ENCODE measurements at regions not wholly inside any gene's neighbourhood (a gene's known extent, or its start where the extent isn't known, plus 50 kb on each side); places are given as distances from the start of the nearest gene placed in this dataset.

- Histone ChIP-seq H3K27ac (no peak overlapping the region), H3K4me3 (no peak overlapping the region)
- no peak for DNase-seq (ENCODE audit: low spot score)
- TF ChIP-seq CTCF (IDR thresholded peaks at IDR 0.05) = no peak
Observed at GRCh38 chr9:75274781-75275180, 186.5 kb downstream of the OSTF1 start.

- no peak overlapping the region for H3K4me3 ChIP-seq
- TF ChIP-seq CTCF (IDR thresholded peaks at IDR 0.05) = no peak
- no peak overlapping the region for H3K27ac ChIP-seq
- DNase-seq (ENCODE audit: low spot score) = no peak
Observed at GRCh38 chr9:75282047-75282446, 193.7 kb downstream of the OSTF1 start.

GRCh38 chr9:75289332-75289731, 201.0 kb downstream of the OSTF1 start:
- no peak for DNase-seq (ENCODE audit: low spot score)
- TF ChIP-seq CTCF (IDR thresholded peaks at IDR 0.05) = no peak
- Histone ChIP-seq H3K27ac (no peak overlapping the region), H3K4me3 (no peak overlapping the region)

GRCh38 chr9:75299324-75299723, 211.0 kb downstream of the OSTF1 start:
- Histone ChIP-seq H3K27ac (no peak overlapping the region), H3K4me3 (no peak overlapping the region)
- no peak for DNase-seq (ENCODE audit: low spot score)
- no peak for TF ChIP-seq CTCF (IDR thresholded peaks at IDR 0.05)

- no peak overlapping the region for H3K4me3 ChIP-seq
- TF ChIP-seq CTCF (IDR thresholded peaks at IDR 0.05) = no peak
- no peak overlapping the region for H3K27ac ChIP-seq
- DNase-seq (ENCODE audit: low spot score) = no peak
Observed at GRCh38 chr9:75333624-75334023, 245.3 kb downstream of the OSTF1 start.

- TF ChIP-seq CTCF (IDR thresholded peaks at IDR 0.05) = no peak
- H3K27ac ChIP-seq = no peak overlapping the region
Observed at GRCh38 chr9:75358846-75359245, 270.5 kb downstream of the OSTF1 start.

GRCh38 chr9:75359638-75360037, 271.3 kb downstream of the OSTF1 start:
- no peak for TF ChIP-seq CTCF (IDR thresholded peaks at IDR 0.05)
- no peak overlapping the region for H3K4me3 ChIP-seq
- no peak for DNase-seq (ENCODE audit: low spot score)
- no peak overlapping the region for H3K27ac ChIP-seq

More at GRCh38 chr9:75358846-75359245, 270.5 kb downstream of the OSTF1 start:
- no peak overlapping the region for H3K4me3 ChIP-seq
- DNase-seq (ENCODE audit: low spot score) = no peak
